Activated T-helper 2 cell treated with anti-CD3 and anti-CD28 coated beads, Interferon-gamma antibody, Interleukin-2, Interleukin-4, amounts not matched to agents 10 μg/mL and 5 μg/mL and 100 μg/mL, durations not matched to agents 14 hours and 24 hours and 36 hours (primary cell): ENCODE measurements at regions not wholly inside any gene's neighbourhood (a gene's known extent, or its start where the extent isn't known, plus 50 kb on each side); places are given as distances from the start of the nearest gene placed in this dataset.

Experiments used
- DNase-seq: peaks from one replicate; pipeline ENCODE4 v3.0.0; 2021; ENCODE audit warnings: low spot score
- H3K27ac Mint-ChIP-seq: one replicate; pipeline ENCODE4 v1.8.0; 2021; ENCODE audit warnings: mixed read lengths
- H3K27me3 Mint-ChIP-seq: one replicate; pipeline ENCODE4 v1.8.0; 2021; ENCODE audit warnings: low read depth, mixed read lengths
- H3K36me3 Mint-ChIP-seq: one replicate; pipeline ENCODE4 v1.8.0; 2021; ENCODE audit warnings: low read depth, mixed read lengths
- H3K4me1 Mint-ChIP-seq: one replicate; pipeline ENCODE4 v1.8.0; 2021; ENCODE audit warnings: low read depth, mixed read lengths
- H3K4me3 Mint-ChIP-seq: one replicate; pipeline ENCODE4 v1.8.0; 2021; ENCODE audit warnings: low read depth, mild to moderate bottlenecking, moderate library complexity, mixed read lengths
- H3K9me3 Mint-ChIP-seq: one replicate; pipeline ENCODE4 v1.8.0; 2021; ENCODE audit warnings: mixed read lengths
- intact Hi-C: fragments of 100-400 bp; cut with micrococcal nuclease; formaldehyde crosslinking; loops from one replicate; pipeline ENCODE4 v1.15.1; 2023

DNA sequence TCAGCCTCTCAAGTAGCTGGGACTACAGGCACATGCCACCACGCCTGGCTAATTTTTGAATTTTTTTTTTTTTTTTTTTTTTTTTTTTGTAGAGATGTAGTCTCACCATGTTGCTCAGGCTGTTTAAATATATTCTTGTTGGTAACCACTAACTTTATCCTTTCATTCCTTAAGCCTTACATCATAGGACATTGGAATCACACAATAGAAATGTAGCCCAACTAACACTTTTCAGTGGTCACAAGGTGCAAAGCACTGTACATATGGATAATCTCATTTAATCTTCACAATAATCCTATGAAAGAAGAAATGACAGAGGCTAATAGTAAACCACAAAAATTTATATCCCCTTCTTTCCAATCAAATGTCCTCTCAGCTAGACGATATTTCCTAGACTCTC is 417.8 kb upstream of the DACH1 start:
- H3K4me3 Mint-ChIP-seq, result no peak overlapping the region
- DNase-seq, result no peak
- H3K27ac Mint-ChIP-seq, result no peak overlapping the region
- no peaks in the 10 kb centered on the region for H3K27me3 Mint-ChIP-seq
- H3K4me1 Mint-ChIP-seq, result no peaks in the 10 kb centered on the region
- H3K9me3 Mint-ChIP-seq, result no peaks in the 10 kb centered on the region
- intact Hi-C loops, result no loop called here
- no peaks in the 10 kb centered on the region for H3K36me3 Mint-ChIP-seq

GRCh38 chr13:72261732-72262131 is 394.7 kb upstream of the DACH1 start:
- Mint-ChIP-seq H3K4me3 (no peak overlapping the region), H3K27ac (no peak overlapping the region), H3K36me3 (no peaks in the 10 kb centered on the region), H3K4me1 (no peaks in the 10 kb centered on the region), H3K27me3 (no peaks in the 10 kb centered on the region), H3K9me3 (peaks cover 9% of the 10 kb centered on the region)
- no peak for DNase-seq
- intact Hi-C loops, result no loop called here

GRCh38 chr13:72259528-72259927 is 392.5 kb upstream of the DACH1 start:
- Mint-ChIP-seq H3K4me1 (no peaks in the 10 kb centered on the region), H3K27ac (no peak overlapping the region), H3K9me3 (peaks cover 2% of the 10 kb centered on the region), H3K36me3 (no peaks in the 10 kb centered on the region), H3K4me3 (no peak overlapping the region), H3K27me3 (no peaks in the 10 kb centered on the region)
- intact Hi-C loops, result no loop called here
- DNase-seq, result no peak

DNA sequence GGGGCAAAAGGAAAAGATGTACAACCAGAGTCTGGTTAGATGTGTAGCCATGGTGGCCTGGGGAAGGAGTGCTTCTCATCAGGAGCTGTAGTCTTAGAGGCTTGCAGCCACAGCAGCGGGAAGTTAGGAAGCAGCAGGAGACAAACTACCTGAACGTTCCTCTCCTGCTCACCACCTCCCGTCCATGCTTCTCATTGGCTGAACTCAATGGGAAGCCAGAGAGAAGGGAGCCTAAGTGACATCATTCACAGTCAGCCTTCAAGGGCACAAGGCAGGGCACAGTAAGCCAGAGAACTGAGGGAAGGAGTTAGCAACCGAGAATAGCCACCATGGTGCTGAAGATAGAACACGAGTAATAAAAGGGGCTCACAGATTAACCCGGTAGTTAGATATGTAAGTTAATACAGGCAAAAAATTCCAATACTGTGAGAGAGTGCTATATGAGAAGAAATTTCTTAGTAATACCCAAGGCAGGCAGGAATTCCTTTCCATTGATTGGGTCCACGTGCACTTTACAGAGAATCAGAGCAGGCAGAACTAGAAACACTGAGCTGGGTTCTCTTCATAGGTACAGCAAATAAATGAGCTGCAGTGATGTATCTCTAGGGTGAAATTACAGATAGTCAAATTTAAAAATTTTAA is 391.5 kb upstream of the DACH1 start:
- Mint-ChIP-seq H3K4me1 (no peaks in the 10 kb centered on the region), H3K36me3 (no peaks in the 10 kb centered on the region), H3K9me3 (no peaks in the 10 kb centered on the region), H3K27ac (no peak overlapping the region), H3K4me3 (no peak overlapping the region), H3K27me3 (no peaks in the 10 kb centered on the region)
- no peak for DNase-seq
- intact Hi-C loops, result no loop called here

- peaks cover 4% of the 10 kb centered on the region for H3K9me3 Mint-ChIP-seq
- H3K4me3 Mint-ChIP-seq, result no peak overlapping the region
- no peak for DNase-seq
- H3K27me3 Mint-ChIP-seq, result no peaks in the 10 kb centered on the region
- H3K4me1 Mint-ChIP-seq, result no peaks in the 10 kb centered on the region
- H3K36me3 Mint-ChIP-seq, result no peaks in the 10 kb centered on the region
- H3K27ac Mint-ChIP-seq, result no peak overlapping the region
- intact Hi-C loops, result no loop called here
These were observed 388.9 kb upstream of the DACH1 start for GRCh38 chr13:72255908-72256307.

DNA sequence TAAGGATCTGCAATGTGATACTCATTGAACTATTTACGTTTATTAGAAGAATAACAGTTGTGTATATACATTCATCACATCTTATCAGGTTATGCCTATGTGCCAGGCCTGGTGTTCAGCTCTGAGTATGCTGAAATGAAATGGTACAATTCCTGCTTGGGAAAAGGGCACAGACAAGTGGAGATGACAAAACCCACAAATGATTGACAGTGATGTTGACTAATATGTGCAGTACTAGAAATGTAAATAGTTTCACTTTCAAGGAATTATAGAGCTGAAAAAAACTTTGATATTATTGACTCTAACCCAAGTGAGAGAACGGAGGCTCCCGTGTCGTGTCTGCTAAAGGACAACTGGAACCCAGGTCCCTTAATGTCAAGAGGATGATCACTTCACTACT is 386.8 kb upstream of the DACH1 start:
- Mint-ChIP-seq H3K4me1 (no peaks in the 10 kb centered on the region), H3K4me3 (no peak overlapping the region), H3K9me3 (peaks cover 9% of the 10 kb centered on the region), H3K27me3 (no peaks in the 10 kb centered on the region), H3K36me3 (no peaks in the 10 kb centered on the region), H3K27ac (no peak overlapping the region)
- intact Hi-C loops, result no loop called here
- DNase-seq, result no peak

- Mint-ChIP-seq H3K36me3 (no peaks in the 10 kb centered on the region), H3K4me3 (no peak overlapping the region), H3K9me3 (peaks cover 9% of the 10 kb centered on the region), H3K27me3 (no peaks in the 10 kb centered on the region), H3K4me1 (no peaks in the 10 kb centered on the region), H3K27ac (no peak overlapping the region)
- intact Hi-C loops, result no loop called here
- no peak for DNase-seq
These were observed 379.4 kb upstream of the DACH1 start for GRCh38 chr13:72246396-72246795.

DNA sequence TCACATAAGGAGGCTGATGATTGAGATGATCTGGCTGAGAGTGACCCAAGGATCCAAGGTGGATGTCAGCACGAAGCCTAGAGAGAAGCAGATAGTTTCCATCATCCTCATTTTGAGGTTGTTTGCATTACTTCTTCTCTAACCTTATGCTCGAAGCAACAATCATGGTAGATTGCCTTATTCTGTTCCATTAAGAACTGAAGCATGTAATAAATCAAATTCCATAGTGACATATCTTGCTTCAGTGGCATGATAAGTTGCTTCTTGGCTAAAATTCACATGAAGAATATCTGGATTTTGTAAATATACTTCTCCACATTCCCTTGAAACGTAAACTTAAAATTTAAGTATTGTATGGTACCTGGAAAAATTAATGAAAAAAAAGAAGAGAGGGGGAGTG is 377.8 kb upstream of the DACH1 start:
- H3K27me3 Mint-ChIP-seq, result no peaks in the 10 kb centered on the region
- H3K4me1 Mint-ChIP-seq, result no peaks in the 10 kb centered on the region
- DNase-seq, result no peak
- no peaks in the 10 kb centered on the region for H3K36me3 Mint-ChIP-seq
- H3K27ac Mint-ChIP-seq, result no peak overlapping the region
- H3K9me3 Mint-ChIP-seq, result no peaks in the 10 kb centered on the region
- intact Hi-C loops, result no loop called here
- H3K4me3 Mint-ChIP-seq, result no peak overlapping the region

DNA sequence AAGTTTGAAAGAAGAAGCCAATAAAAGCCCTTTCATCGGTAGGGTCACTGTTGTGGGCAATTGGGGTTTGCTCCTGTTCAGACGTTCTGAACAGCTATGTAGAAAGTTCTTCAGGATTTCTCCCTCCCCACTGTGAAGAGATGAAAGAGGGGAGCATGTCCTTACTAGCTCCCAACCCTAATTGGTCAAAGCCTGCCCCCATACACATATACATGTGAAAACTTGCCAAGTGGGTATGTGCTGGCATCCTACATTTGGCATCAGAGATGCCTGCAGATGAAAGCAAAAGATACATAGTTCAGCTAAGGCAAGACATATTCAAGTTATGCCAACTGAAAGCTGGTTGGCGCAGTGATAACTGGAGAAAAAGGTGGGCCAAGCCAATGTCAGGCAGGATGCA is 363.1 kb upstream of the DACH1 start:
- no peaks in the 10 kb centered on the region for H3K36me3 Mint-ChIP-seq
- intact Hi-C loops, result no loop called here

DNA sequence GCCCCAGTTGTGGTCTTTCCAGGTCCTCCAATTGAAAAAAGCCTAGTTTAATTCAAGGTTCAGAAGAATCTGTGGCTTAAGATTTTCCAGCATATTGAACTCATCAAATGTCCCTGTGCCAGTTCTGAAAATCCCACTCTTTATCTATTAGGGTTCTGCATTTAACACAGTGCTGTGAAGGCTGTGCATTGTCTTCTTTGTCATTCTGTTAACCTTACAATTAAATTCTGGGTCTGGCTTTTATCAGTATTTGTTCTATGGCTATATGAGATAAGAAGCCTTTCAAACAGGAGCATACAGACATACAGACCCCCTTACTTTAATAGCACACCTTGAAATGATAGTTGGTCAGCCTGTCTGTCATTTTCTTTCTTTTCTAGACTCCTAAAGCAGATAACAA is 362.1 kb upstream of the DACH1 start:
- Mint-ChIP-seq H3K4me1 (no peaks in the 10 kb centered on the region), H3K27me3 (no peaks in the 10 kb centered on the region), H3K9me3 (peaks cover 3% of the 10 kb centered on the region), H3K36me3 (no peaks in the 10 kb centered on the region), H3K4me3 (no peak overlapping the region), H3K27ac (no peak overlapping the region)
- intact Hi-C loops, result no loop called here
- DNase-seq, result no peak

More for the DNA sequence above, 363.1 kb upstream of the DACH1 start:
- H3K4me1 Mint-ChIP-seq, result no peaks in the 10 kb centered on the region
- no peak for DNase-seq
- H3K9me3 Mint-ChIP-seq, result peaks cover 3% of the 10 kb centered on the region
- no peak overlapping the region for H3K27ac Mint-ChIP-seq
- H3K27me3 Mint-ChIP-seq, result no peaks in the 10 kb centered on the region
- no peak overlapping the region for H3K4me3 Mint-ChIP-seq

DNA sequence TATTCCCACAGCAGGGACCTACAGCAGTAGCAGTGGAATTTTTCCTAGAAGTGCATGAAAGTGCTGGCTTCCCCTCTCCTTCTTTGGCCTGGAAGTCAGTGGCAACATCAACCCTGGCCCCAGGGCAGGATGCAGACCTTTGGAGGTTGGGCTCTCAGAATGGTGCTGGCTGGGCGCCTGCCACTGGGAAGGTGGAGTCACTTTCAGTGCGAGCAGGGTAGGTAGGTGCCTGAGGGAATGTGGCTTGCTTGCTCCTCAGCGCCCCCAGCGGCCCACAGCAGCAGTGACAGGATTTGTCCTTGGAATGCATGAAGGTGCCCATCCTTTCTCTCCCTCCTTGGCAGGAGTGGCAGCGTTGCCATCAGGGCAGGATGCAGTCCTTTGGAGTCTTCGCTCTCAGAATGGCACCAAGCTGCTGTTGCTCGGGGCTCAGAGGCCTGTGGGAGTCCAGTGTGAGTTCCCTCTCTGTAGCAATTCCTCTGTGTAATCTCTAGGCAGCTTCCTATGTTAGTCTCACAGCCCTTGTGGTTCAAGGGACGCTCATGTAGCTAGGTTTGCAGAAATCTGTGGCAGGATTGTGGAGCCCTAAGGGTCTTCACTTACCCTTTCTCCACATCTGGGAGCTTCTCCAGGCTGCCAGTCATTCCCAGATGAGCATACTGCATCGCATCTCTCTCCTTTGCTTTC is 354.4 kb upstream of the DACH1 start:
- intact Hi-C loops, result no loop called here
- no peak overlapping the region for H3K4me3 Mint-ChIP-seq
- H3K27ac Mint-ChIP-seq, result no peak overlapping the region
- no peaks in the 10 kb centered on the region for H3K9me3 Mint-ChIP-seq
- H3K27me3 Mint-ChIP-seq, result no peaks in the 10 kb centered on the region
- H3K36me3 Mint-ChIP-seq, result no peaks in the 10 kb centered on the region
- no peak for DNase-seq
- H3K4me1 Mint-ChIP-seq, result no peaks in the 10 kb centered on the region

GRCh38 chr13:72218966-72219365 is 352.0 kb upstream of the DACH1 start:
- Mint-ChIP-seq H3K4me3 (no peak overlapping the region), H3K4me1 (no peaks in the 10 kb centered on the region), H3K27me3 (no peaks in the 10 kb centered on the region), H3K27ac (no peak overlapping the region), H3K36me3 (no peaks in the 10 kb centered on the region), H3K9me3 (no peaks in the 10 kb centered on the region)
- intact Hi-C loops, result no loop called here
- no peak for DNase-seq

- no peaks in the 10 kb centered on the region for H3K27me3 Mint-ChIP-seq
- no peaks in the 10 kb centered on the region for H3K4me1 Mint-ChIP-seq
- H3K9me3 Mint-ChIP-seq, result no peaks in the 10 kb centered on the region
- H3K36me3 Mint-ChIP-seq, result no peaks in the 10 kb centered on the region
- intact Hi-C loops, result no loop called here
- DNase-seq, result no peak
- no peak overlapping the region for H3K4me3 Mint-ChIP-seq
- H3K27ac Mint-ChIP-seq, result no peak overlapping the region
These were observed 350.1 kb upstream of the DACH1 start for GRCh38 chr13:72217142-72217541.
